ENCODE measurements at regions not wholly inside any gene's neighbourhood (a gene's known extent, or its start where the extent isn't known, plus 50 kb on each side); places are given as distances from the start of the nearest gene placed in this dataset.

DNA sequence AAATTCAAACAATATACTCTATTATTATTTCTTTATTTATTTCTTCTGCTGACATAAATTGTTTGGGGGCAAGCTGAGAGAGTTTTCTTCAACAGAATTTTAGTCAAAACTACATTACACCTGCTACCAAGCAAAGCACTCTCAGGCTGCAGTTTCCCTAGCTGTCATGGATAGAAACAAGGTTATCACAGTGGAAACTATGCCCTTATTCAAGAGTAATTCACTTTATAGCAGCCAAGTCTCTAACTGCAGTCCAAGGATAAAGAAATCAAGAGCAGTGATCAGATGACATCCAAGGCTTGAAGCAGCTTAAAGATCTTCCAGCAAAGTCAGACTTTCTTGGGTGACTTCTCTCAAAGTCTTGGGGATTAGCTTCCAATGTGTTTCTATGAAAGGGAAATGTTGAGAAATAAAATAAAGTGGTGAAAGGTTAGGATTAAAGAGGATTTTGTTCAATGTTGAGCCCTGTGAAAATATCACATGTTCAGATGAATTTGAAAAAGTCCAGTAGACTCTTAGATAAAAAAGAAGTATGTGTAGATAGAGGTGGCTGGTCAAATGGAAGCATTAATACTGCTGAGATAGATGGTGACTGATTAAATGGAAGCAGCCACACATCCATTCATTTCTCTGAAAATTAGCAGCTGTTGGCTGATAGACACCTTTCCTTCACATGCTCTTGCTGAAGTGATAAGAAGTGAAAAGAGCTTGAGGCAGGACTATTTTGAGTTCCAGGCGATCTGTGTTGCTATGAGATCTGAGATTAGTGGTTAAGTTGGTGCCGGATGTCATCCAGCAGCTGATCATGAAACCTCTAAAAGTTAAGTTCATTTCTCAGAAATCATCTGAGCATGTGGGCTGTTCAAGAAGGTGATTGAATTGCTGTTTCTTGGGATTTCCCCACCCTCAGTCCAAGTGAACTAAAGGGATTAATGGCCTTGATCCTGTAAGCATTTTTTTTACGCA lies 257.8 kb upstream of the BTG1 start:
- TF ChIP-seq POLR2A (IDR thresholded peaks at IDR 0.05) = no peak
- TF ChIP-seq, protein P1, sequence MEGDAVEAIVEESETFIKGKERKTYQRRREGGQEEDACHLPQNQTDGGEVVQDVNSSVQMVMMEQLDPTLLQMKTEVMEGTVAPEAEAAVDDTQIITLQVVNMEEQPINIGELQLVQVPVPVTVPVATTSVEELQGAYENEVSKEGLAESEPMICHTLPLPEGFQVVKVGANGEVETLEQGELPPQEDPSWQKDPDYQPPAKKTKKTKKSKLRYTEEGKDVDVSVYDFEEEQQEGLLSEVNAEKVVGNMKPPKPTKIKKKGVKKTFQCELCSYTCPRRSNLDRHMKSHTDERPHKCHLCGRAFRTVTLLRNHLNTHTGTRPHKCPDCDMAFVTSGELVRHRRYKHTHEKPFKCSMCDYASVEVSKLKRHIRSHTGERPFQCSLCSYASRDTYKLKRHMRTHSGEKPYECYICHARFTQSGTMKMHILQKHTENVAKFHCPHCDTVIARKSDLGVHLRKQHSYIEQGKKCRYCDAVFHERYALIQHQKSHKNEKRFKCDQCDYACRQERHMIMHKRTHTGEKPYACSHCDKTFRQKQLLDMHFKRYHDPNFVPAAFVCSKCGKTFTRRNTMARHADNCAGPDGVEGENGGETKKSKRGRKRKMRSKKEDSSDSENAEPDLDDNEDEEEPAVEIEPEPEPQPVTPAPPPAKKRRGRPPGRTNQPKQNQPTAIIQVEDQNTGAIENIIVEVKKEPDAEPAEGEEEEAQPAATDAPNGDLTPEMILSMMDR (IDR thresholded peaks at IDR 0.05) = no peak
